DMS79 (cell line): ENCODE measurements at regions not wholly inside any gene's neighbourhood (a gene's known extent, or its start where the extent isn't known, plus 50 kb on each side); places are given as distances from the start of the nearest gene placed in this dataset.
A peak's percentile ranks its signal among the peaks of the same experiment; 100 is the strongest.
"Not testable (repeated sequence)": the region's sequence is repeated elsewhere in the genome, so short reads cannot be mapped to it uniquely, and the experiment has no call there.

Source experiments
- DNase-seq: peaks from one replicate; lab custom pipeline; 2025; lab: John Stamatoyannopoulos, UW

DNA sequence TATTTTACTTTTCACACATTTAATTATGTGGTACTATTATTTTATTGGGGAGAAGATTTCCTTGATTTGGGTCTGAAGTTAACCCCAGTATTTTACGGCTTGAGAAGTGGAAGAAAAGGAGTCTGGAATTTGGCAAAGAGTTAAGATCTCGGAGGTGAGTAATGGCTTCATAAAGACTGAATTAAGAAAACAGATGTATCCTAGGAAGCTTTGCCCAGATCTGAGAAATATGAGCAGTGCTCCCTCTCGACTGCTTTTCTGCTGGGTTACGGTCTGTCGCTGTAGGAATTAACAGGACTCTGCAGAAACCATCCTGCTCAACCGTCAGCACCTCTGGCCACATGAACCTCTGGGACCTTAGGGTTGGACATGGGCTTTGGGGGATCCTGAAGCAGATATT lies 163.6 kb upstream of the NDN start:
- no peak for DNase-seq

DNA sequence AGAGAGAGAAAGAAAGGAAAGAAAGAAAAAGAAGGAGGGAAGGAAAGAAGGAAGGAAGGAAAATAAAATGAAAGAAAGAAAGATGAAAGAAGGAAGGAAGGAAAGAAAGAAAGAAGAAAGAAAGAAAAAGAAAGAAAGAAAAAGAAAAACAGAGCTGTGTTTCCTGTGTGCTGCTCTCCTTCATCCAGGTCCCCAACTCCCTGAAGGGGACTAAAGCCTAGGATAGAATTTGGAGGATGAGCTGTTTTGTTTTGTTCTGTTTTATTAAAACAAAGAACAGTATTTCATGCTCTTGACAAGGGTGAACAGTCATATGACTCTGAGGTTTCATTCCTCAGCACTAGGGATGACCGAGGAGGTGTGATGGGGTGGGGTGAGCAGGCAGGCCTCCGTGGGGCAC lies 164.8 kb upstream of the NDN start:
- DNase-seq = no peak

DNA sequence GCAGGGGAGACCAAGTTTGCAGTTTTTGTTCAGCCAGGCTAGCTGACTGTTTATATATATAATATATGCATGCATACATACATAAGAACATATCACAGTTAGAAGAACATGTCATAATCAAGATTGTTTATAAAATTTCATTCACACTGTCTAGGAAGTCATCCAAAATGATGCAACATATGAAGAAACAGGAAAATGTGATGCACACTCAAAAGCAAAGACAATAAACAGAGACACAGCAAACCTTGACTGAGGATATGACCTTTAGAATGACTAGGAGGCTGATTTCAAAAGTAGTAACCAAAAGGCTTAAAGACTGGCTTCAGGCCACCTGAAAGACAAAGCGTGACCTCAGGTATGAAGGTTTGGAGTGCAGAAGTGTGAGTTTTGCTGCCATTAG lies 166.2 kb upstream of the NDN start:
- no peak for DNase-seq

DNA sequence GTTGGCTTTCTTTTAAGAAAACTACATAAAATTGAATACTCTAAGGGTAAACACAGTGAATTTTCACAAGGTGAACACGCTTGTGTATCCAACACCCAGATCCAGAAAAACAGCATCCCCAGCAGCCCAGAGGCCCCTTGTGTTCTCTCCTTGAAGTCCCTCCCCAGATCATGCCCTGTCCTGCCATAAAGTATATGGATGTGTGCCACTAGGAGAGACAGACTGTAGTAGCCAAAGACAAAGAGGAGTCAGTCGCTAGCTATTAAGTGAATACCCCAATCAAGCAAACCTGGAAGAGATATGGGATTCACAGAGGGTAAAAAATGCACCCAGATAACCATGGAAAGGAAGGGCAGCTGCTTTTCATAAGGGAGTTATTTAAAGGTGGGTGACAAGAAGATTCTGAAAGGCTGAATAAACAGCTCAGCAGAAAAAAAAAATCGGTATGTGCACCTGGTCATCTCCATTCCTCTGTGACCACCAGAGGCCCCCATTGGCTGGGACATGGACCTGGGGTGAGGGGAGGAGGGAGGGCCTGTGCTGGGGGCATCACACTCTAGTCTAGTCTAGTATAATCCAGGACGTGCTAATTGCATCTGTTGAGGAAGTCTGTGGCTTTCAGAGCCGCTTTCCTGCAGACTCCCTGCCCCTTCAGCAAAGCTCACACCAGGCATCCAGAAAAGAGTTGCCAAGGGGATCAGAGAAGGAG lies 167.3 kb upstream of the NDN start:
- DNase-seq = no peak

DNA sequence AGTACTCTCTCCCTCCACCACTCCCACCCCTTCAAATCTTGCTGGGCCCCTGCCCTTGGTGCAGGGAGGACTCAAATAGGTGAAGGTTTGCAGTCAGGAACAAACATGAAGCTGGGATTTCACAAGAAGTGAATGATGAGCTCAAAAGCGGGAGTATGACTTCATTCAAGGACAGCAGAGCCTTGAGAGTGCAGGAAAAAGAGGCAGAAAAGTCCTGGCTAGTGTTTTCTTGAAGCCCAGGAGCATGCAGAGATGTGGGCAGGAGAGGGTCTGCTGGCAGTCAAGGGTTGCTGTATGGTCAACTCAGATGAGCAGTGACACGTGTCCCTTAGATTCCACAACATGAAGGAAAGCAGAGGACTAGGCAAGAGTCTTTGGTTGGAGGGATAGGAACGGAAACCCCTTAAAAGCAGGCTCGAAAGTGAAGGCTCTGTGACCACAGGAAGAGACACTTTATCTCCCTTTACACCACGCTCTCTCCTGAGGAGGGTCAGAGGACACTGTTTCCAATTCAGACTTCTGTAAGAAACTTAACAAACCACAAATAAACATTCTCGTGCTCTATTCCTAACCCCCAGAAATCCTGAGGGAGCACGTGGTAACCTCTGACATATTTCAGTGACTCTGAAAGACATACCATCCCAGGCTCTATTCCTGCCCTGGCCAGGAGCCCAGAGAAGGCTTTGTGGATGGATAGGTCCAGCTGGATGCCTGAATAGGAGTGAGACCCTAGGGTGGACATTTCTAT lies 168.0 kb upstream of the NDN start:
- no peak for DNase-seq

DNA sequence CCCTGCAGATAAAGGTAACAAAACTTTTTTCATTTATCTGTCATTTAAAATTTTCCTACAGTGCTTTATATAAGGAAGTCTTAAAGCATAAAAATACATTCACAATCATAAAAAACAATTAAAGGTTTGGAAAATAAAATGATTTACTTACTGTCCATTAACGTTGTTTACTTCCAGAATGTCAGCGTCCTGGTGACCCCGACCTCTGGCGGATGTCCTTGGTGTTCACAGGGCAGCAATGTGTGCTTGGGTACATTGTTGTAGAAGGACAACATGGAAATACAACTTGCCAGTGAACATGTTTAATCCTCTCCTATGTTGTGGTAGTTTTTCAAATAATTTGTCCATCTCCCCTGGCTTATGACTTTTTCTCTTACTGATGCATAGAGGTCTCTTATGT lies 168.8 kb upstream of the NDN start:
- DNase-seq = no peak

DNA sequence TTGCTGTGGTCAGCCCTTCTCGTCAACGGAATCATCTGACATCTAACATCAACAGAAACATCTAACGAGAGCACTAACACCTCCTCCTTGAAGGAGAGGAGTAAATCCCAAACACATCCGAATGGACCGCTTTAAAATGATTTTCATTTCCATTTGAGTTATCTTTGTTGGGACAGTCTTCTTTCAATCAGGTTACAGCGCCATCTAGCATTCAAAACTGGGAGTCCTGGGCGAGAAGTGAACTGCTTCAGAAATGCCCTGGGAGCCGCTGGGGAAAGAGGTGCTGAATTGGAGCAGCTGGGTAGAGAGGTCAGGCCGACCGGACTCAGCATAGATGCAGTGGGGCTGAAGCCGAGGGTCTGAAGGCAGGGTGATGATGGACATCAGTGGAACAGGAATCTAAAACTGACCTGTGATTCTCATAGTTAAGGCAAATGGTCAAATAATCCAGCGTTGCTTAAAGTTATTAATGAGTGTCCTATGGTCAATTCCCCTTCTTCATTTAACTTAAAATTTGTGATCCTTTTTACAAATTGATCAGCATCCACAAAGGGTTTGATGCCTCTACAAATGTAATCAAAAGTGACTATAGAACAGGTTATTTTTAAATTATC lies 170.0 kb upstream of the NDN start:
- DNase-seq = no peak

DNA sequence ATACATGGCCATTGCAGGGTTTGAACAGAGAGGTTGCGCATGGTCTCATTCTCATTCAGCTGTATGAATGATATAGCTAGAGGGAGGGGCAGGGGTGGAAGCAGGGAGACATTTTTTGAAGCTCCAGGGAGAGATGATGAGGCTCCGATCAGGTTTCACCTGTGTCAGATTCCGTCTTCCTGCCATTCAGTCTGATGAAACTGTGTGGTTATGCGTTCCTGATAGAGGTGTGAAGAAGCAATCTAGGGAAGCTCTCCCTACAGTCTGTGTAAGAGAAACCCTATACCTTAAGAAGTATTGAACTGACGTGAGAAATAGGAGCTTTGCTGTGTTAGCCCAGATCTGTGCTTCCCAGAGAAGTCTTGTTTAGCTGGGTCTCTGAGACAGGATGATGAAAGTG lies 171.9 kb upstream of the NDN start:
- DNase-seq = no peak

DNA sequence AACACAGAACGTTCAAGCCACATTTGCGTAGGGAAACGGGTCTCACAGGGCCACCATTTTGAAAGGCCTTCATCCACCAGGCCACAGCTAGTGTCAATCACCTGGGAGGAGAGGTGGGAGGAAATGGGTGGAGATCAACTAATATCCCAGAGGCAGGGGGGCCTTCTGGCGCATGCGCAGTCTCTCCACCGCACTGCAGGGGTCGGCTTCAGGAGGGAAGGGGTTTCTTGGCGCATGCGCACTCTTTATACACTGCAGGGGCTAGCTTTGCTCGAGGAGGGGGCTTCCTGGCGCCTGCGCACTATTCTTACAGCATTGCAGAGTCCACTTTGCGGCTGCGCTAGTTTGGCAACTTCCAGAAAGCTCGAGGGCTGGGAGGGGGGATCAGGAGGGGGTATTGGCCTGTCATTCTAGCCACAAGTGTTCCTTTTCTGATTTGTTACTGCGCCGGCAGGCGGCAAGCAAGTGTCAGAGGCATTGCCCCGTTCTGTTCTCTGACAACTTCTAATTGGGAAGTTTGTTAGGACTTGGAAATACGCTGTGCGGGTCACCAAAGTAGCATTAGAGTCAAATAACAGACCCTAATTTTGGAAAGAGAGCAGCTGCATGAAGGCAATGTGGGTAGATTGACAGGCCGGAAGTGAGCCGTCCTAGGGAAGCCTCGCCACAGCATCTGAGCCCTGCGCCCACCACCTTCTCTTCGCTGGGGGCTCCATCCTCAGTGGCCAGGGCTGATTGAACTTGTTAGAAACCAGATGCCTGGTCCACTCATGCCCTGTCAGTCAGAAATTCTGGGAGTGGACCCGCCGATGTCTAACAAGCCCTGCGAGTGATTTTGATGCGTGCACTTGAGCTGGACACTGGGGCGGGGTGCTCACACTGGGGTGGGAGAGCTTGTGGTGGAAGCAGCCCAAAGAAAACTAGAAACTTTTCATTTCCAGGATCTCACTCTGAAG lies 173.5 kb upstream of the NDN start:
- no peak for DNase-seq

DNA sequence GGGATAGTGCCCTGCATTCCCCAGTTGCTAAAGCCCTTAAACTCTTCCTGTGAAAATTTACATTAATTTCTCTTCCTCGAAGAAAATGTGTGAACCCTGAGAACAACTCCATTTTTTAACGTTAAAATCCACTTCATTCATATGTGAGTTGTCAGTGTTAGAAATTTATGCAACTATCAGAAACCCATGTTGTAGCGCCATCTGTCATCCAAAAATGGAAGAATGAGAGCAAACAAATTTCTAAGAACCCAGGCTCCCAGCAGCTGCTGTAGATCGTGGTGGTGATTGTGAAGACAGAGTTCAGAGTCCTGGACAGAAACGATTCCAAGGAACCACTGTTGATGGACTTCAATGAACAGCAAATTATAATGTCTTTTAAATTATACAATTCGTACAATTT lies 179.7 kb upstream of the NDN start:
- no peak for DNase-seq

DNA sequence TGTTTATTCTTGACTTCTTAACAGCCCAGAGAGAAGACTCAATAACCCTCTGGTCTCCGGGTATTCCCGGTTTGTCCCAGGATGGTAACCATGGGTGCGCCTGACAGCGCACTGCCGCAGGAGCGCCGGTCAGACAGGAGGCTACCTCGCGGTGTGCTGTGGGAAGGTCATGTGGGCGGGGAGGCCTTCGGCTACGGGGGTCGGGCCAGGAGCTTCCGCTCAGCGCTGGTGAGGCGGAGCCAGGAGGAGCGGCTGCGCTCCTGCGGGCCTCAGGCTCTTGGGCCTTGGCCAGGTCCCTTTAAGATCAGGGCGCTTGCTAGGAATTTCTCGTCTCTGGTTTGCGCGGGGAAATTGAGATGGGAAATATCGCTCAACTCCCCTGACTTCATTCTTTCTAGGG lies 182.3 kb upstream of the NDN start:
- DNase-seq = peak; percentile 1

DNA sequence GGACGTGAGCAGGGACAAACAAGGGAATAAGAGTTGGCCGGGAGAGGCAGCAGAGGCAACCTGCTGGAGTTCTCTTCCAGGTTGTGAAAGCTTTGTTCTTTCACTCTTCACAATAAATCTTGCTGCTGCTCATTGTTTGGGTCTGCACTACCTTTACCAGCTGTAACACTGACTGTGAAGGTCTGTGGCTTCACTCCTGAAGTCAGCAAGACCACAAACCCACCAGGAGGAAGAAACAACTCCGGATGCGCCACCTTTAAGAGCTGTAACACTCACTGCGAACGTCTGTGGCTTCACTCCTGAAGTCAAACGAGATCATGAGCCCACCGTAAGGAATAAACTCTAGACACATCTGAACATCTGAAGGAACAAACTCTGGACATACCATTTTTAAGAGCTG lies 186.5 kb upstream of the NDN start:
- DNase-seq = not testable (repeated sequence)

DNA sequence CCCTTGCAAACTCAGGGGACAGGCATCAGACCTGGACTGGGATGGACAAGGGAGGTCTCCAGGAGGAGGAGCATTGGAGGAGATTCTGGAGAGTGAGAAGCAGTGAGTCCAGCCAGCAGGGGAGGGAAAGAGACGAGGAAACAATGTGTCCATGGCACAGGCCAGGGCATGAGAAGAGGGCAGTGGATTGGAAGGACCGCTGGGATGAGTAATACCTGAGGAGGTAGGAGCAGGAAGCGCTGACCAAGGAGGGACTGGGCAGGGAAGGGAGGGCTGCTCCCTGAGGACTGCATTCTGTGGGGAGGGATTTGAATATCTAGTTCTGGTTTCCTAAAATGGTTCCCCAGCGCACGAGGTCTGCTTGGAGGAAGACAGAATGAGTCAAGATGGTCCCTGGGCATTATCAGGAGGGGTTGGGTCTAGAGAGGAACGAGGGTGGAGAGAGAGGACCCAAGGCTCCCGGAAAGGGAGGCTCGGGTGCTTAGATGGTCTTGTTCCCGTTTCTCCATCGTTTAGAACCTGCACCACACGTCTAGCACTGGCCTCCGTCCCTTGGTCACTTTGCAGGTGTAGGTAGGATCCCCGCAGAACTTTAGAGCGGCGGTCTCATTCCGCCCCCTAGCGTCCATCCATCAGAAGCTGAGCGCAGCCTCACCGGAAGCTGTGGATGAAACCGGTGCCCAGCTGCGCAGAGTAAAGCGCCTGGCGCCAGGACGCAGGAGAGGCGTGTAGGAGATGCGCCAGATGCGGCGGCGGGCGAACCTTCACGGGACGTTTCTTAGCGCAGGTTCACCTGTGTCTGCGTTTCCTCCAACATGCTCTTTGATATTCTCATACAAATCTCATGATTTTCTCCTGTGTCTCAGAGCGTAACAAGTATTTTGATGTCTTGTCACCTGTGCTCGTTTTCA lies 190.7 kb upstream of the NDN start:
- DNase-seq = no peak

DNA sequence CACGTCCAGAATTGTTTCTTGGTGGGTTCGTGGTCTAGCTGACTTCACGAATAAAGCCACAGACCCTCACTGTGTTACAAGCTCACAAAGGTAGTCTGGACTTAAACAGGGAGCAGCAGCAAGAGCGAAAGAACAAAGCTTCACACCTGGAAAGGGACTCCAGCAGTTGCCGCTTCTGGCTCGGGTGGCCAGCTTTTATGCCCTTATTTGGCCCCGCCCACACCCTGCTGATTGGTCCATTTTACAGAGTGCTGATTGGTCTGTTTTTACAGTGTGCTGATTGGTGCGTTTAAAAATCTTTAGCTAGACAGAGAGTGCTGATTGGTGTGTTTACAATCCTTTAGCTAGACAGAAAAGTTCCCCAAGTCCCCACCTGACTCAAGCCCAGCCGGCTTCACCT lies 194.2 kb upstream of the NDN start:
- DNase-seq = no peak

DNA sequence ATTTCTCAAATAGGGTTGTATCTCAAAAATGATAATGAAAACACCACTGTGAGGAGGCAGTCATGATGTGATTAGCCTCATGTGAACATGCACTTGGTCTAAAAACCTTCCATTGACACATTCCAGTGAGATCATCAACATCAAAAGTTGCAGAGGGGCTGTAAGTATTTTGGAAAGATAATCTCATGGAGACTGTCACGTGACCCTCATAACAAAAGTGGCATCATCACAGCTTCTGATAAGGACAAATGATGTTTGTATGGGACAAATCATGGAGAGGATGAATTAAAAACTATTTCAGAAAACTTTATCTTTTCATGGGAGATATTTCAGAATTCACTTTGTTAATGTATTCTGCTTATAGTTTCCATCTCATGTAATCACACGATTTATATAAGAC lies 203.1 kb upstream of the NDN start:
- no peak for DNase-seq

DNA sequence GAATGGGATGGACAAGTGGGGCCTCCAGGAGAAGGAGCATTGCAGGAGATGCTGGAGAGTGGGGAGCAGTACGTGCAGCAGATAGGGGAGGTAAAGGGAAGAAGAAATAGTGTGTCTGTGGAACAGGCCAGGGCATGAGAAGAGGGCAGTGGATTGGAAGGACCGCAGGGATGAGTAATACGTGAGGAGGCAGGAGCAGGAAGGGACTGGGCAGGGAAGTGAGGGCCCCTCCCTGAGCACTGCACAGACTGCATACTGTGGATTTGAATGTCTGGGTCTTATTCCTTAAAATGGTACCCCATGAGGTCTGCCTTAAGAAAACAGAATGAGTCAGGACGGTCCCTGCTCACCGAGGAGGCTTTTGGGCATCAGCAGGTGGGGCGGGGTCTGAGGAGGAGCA lies 210.0 kb upstream of the NDN start:
- DNase-seq = no peak

DNA sequence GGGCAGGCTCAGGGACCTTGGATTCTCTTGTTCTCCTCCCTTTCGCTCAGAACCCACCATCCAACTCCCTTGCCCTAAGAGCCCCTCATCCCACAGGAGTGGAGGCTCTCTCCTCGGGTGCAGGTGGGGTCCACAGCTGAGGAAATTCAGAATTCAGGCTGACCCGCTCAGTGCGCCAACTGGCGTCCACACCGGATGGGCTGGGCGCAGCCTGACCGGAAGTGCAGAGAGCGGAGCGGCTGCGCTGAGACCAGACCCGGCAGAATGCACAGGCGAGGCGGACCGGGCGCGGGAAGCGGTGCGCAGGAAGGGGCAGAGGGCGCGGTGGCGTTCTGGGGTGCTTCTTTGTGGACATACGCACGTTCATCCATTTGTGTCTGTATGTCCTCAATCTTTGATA lies 210.4 kb upstream of the NDN start:
- DNase-seq = no peak

DNA sequence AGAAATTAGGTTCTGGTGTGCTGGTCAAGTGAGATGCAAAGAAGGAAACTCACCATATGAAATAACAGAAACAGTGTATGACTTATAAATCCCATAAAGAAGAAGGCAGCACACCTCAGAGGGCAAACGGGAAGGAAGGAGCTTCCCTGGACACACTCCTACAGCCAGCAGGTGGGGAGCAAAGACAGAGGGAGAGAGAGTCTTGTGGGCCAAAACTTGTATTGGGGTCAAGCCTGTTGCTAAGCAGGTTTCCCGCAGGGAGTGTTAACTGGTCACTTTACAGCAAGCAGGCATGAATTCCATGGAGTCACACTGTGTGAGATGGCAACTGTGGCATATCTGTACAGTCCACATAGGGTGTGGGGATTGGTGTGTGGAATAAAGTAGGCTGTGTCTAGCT lies 222.9 kb upstream of the NDN start:
- DNase-seq = no peak

DNA sequence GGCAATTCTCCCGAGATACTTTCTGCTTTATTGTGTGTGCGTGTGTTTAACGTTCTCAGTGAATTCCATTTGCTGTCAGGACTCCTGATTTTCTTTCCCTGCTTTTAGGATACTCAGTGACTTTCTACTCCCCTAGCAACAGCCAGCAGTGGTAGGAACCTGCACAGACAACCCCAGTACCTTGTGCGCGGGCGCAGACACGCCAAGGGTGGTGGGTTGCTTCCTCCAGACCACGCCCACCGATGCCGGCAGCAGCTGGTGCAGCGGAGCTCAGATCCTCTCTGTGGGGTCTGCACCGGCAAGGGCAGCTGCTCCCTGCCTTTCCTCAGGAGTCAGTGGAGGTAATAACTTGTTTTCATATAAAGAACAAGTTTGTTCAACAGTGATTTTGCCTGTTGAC lies 225.1 kb upstream of the NDN start:
- DNase-seq = no peak

DNA sequence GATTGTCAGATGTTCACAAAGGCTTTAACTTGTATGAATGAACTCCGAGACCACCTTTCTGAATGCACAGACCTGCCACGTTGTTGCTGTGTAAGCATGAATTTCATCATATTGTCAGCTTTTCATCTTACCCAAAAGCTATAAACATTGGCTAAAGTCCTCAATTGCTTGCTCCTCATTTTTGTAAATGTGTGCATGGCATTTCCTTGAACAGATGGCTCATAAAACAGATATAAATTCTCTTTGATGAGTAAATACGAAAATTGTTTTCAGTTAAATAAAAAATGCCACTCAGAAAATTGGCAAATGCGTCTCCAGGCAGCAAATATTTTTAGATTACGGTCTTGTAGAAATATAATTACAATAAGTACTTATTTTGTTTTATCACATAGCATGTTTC lies 226.0 kb upstream of the NDN start:
- DNase-seq = no peak

DNA sequence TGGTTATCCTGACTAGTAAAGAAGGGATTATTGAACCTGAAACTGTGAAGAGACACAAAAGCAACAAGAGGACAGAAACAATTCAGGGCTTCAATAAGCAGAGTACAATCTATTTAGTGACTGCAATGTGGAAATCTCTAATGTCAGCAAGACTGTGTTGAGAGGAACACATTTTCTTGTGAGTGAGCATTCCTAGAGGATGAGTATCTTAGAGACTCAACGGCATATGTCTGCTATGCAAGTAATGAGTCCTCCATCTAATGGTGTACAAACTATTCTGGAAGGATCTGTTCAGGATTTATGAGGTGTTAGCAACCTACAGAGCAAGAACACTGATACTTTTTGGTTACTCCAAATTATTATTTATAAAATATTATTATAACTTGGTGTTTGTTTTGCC lies 226.5 kb upstream of the NDN start:
- no peak for DNase-seq
